SIG-M5 treated with dmso at 0.1 percent for 504 hours (cell line): ENCODE measurements at regions not wholly inside any gene's neighbourhood (a gene's known extent, or its start where the extent isn't known, plus 50 kb on each side); places are given as distances from the start of the nearest gene placed in this dataset.
"Not testable (repeated sequence)": the region's sequence is repeated elsewhere in the genome, so short reads cannot be mapped to it uniquely, and the experiment has no call there.

ENCODE experiments used
- DNase-seq: peaks from one replicate; lab custom pipeline; 2025; ENCODE audit not compliant: unreplicated experiment; lab: John Stamatoyannopoulos, UW

DNA sequence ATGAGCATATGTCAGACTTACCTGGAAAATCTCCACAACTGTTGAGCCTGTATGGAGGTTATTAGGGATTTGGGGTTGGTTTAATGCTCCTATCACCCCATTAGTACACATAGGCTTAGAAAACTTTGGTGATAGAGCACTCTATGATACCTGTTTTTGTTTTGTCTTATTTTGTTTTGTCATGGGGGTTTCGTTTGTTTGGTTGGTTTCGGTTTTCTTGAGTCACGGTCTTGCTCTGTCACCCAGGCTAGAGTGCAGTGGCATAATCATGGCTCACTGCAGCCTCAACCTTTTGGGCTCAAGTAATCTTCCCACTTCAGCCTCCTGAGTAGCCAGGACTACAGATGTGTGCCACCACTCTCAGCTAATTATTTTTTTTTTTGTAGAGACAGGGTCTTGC lies 70.0 kb downstream of the MZT1 start:
- no peak for DNase-seq

DNA sequence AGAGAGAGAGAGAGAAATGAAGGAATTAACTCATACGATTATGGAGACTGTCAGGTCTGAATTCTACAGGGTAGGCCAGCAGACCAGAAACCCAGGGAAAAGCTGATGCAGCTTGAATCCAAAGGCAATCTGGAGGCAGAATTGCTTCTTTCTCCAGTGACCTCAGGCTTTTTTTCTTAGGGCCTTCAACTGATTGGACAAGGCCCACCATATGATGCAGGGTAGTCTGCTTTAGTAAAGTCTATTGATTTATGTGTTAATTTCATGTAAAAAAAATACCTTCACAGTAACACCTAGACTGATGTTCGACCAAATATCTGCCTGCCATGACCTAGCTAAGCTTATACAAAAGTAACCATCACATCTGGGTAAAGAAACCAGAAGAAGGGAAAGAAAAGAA lies 71.1 kb downstream of the MZT1 start:
- DNase-seq: no peak

DNA sequence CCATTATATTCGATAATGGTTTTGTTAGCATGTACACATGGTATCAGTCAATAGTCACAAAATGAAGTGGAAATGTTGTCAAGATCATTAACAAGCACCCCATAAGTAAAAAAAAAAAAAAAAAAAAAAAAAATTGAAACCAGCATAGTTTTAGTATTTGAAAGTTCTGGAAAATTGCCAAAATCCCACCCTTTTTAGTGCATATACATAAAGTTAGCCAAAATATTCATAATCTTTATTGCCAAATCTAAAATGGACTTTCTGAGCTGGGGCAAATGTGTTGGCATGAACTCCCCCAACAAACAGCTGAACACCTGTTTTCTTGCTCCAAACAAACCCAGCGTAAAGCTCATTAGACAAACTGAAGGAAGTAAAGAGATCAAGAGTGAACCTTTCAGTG lies 73.9 kb downstream of the MZT1 start:
- DNase-seq: no peak

GRCh38 chr13:72652681-72653080 lies 74.7 kb downstream of the MZT1 start:
- DNase-seq: no peak

DNA sequence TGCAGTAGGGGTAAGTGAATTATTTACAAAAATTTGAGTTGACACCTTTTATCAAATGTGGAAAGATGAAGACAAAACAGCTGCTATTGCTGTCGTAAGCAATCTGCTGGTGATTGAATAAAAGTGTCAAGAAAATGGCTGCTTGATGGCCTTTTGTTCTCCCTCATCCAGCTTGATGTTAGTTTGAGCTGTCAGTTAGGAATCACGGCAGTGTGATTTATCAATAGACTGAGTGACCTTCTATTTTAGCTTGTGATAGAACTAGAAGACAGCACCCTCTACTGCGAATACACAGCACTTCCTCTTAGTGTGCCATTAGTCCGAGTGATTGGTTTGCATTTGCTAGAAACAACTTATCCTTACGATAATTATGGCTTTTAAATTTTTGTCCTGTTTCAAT lies 76.3 kb downstream of the MZT1 start:
- DNase-seq: peak; percentile 52

DNA sequence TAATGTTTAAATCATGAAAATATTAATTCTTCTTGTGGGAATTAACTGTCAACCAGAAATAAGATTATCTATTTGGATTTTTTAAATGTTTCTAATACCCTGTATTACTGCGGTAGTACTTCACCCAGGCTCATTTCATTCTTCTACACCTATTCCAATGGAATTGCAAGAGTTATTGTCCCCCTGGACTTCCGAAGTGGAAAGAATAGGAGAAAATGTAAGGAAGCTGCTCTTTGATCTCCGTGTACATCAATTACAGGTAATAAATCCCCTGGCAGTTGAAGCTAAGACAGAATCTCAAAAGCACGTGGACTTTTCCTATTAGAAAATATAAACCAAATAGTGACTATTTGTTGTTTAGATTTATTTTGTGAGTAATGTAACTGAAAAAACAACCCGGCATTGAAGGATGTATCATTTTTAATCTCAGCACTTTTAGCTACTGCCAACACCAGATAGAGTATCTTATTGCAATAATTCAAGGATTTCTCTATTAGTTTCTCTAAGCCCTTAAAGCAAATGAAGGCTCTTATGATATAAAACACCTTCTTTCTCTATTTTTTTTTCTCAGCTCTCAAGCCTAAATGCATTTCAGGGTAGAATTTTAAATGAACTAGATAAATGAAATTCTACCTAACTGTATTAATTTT lies 77.3 kb downstream of the MZT1 start:
- no peak for DNase-seq

DNA sequence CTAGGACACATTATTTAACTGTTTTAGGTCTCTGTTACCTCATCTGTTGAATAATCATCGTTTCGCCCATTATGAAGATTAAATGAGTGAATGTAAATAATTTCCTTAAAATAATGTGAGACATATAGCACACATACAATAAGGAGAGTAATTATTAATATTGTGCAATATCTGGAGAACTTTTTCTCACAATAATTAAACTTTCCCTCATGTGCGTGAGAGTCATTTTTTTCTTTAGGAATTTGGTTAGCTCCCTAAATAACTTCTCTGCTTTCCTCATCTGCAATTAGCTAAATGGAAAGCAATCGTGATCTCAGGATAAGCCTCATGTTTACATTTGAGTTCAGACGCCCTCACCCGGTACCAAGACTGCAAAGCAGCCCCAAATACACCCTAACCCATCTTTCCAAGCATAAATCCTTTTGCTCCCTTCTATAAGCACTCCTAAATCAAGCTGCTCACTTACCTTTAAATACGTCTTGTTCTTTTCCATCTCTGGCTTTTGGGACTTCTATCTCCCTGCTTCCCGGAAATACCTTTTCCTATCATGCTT lies 78.8 kb downstream of the MZT1 start:
- DNase-seq: no peak

DNA sequence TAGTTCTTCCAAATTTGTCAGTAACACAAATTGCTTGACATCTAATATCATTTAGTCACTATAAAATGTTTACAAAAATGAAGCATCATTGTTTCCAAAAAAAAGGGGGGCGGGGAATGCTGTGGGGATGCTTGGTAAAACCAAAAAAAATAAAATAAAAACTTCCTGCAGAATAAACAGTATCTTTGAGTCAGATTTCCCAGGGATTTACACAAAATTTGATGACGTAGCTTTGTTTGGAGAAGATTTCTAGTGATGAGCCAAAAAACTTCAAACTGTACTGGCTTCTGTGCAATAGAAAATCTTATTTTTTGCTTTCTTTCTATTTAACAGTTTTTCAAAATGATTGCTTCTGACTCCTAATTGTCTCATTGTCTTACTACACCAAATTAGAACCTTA lies 80.0 kb downstream of the MZT1 start:
- DNase-seq: no peak

DNA sequence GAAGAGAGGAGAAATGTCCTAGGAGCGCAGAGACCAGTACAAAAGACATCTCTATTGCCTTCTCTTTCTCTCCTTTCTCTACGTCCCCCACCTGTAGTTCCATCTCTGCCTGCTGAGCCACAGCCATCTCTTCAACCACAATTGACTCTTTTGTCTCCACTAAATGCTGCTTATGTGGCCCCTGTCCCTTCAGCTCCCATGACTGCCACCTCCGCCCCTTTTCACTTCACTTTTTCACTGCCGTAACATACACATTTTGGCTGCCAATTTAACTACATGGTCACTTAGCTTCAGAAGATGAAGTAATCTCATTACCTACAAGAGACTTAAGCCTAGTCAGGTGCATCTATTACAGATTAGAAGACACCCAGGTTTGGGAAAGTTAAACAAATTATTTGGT lies 81.9 kb downstream of the MZT1 start:
- no peak for DNase-seq

- DNase-seq: peak; percentile 32
Measured at GRCh38 chr13:72643311-72643989, 84.0 kb downstream of the MZT1 start.

- DNase-seq: no peak
Measured at GRCh38 chr13:72639377-72639776, 88.1 kb downstream of the MZT1 start.

- no peak for DNase-seq
Measured at GRCh38 chr13:72638059-72638815, 89.2 kb downstream of the MZT1 start.

DNA sequence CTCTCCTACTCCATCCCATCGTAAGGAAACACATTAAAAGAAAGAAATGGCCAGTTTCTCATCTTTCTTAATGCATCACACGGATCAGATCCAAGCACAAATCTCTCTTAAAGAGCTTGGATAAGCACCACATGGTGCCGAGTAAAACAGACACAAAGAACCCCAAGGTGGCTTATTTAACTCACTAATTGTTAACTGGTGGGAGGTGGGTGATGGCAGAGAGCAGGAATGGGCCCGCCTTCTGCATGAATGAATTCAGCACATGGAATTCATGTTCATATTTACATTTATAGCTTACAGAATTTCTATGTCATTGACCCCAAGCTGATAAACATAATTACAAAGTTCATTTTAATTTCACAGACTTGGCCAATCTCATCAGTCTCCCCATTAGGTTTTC lies 89.9 kb downstream of the MZT1 start:
- no peak for DNase-seq

GRCh38 chr13:72634859-72635258 lies 92.6 kb downstream of the MZT1 start:
- no peak for DNase-seq

DNA sequence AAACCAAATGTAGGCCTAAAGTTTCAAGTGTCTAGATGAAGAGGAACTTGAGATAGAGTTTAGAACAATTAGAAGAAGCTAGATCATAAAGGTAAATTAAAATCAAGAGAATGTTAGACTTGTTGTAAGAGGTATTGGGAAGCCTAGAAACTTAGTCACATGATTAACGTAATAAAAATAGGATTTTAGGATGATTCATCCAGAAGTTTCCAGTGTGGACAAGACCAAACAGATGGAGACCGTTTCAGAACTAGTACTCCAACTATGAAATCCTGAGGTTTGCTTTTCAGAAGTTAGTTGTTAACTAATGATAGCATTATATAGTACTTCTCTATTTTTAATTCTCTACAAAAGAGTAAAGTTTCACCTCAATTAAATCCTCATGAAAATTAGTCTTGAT lies 104.9 kb downstream of the MZT1 start:
- DNase-seq: no peak

- no peak for DNase-seq
Measured at GRCh38 chr13:72620874-72621273, 106.6 kb downstream of the MZT1 start.

DNA sequence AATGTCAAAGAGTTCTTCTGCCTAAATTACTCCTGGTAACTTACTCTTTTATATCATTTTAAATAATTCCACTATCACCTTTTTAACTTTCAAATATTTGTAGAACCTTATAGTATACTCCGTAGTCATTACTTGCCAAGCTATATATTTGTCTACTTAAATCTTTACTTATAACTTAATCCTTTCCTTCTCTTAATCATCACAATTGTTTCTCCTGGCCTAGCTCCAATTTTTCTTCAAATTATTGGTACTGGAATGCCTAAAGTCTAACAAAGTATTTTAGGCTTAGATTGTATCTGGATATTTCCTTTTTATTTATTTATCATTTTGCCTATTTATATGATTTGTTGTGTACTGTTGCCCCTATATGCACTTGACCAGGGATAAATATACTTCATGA lies 109.5 kb downstream of the MZT1 start:
- DNase-seq: no peak

DNA sequence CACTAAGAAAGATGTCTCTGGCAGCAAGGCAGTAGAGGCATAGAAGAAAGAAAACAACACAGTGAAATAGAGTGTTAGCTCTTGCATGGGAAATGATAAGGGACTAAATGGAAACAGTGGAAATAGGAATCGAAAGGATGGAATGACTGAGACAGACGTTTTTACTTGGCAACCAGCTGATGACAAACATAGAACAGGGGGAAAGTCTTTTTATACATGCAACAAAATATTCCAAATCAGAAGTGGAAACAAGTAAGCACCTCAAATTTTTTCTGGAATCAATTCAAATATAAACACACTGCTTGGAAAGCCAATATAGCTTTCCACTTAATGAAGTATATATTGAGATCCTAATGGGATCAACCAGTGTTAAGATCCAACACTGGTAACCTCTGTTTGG lies 110.2 kb downstream of the MZT1 start:
- DNase-seq: no peak

DNA sequence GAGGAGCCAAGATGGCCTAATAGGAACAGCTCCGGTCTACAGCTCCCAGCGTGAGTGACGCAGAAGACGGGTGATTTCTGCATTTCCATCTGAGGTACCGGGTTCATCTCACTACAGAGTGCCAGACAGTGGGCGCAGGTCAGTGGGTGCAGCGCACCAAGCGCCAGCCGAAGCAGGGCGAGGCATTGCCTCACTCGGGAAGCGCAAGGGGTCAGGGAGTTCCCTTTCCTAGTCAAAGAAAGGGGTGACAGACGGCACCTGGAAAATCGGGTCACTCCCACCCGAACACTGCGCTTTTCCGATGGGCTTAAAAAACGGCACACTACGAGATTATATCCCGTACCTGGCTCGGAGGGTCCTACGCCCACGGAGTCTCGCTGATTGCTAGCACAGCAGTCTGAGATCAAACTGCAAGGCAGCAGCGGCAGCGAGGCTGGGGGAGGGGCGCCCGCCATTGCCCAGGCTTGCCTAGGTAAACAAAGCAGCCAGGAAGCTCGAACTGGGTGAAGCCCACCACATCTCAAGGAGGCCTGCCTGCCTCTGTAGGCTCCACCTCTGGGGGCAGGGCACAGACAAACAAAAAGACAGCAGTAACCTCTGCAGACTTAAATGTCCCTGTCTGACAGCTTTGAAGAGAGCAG lies 117.1 kb downstream of the MZT1 start:
- DNase-seq: not testable (repeated sequence)

- DNase-seq: no peak
Measured at GRCh38 chr13:72599178-72599743, 128.2 kb downstream of the MZT1 start.

DNA sequence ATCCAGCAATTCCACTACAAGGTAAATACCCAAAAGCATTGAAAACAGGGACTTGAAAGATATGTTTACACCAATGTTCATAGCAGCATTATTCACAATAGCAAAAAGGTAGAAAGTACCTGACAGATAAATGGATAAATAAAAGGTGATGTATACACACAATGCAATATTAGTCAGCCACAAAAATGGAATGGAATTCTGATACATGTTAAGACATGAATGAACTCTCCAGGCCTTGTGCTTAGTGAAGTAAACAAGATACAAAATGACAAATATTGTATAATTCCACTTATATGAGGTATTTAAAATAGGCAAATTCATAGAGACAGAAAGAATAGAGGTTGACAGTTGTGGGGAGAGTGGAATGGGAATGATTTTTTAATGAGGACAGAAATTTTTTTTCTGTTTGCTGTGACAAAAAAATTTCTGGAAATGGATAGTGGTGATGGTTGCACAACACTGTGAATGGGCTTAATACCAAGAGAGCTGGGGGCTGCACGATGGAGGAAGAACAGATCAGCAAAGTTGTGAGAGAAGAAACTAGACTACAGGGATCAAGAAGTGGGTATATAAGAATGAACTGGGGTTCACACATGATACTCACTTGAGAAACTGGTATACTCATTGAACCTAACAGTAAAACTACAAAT lies 137.2 kb downstream of the MZT1 start:
- no peak for DNase-seq
